ENCODE measurements at regions not wholly inside any gene's neighbourhood (a gene's known extent, or its start where the extent isn't known, plus 50 kb on each side); places are given as distances from the start of the nearest gene placed in this dataset.
"Not testable (repeated sequence)": the region's sequence is repeated elsewhere in the genome, so short reads cannot be mapped to it uniquely, and the experiment has no call there.

- DNase-seq: no peak
Observed at GRCh38 chr16:48997081-48997615, 284.5 kb downstream of the CBLN1 start.

GRCh38 chr16:48978501-48978900 is 303.1 kb downstream of the CBLN1 start:
- no peak for DNase-seq

GRCh38 chr16:48972236-48972635 is 309.4 kb downstream of the CBLN1 start:
- no peak for DNase-seq

GRCh38 chr16:48971571-48972077 is 310.0 kb downstream of the CBLN1 start:
- no peak for DNase-seq

GRCh38 chr16:48970216-48970615 is 311.4 kb downstream of the CBLN1 start:
- DNase-seq: no peak

GRCh38 chr16:48969611-48970010 is 312.0 kb downstream of the CBLN1 start:
- no peak for DNase-seq

- DNase-seq: no peak
Observed at GRCh38 chr16:48965386-48965785, 316.3 kb downstream of the CBLN1 start.

GRCh38 chr16:48963901-48964615 is 317.6 kb downstream of the CBLN1 start:
- DNase-seq: no peak

- DNase-seq: no peak
Observed at GRCh38 chr16:48963306-48963705, 318.3 kb downstream of the CBLN1 start.

GRCh38 chr16:48961546-48961945 is 320.1 kb downstream of the CBLN1 start:
- DNase-seq: no peak

GRCh38 chr16:48960830-48961229 is 320.8 kb downstream of the CBLN1 start:
- DNase-seq: no peak

- no peak for DNase-seq
Observed at GRCh38 chr16:48959747-48960146, 321.9 kb downstream of the CBLN1 start.

GRCh38 chr16:48959204-48959603 is 322.4 kb downstream of the CBLN1 start:
- no peak for DNase-seq

- no peak for DNase-seq
Observed at GRCh38 chr16:48958681-48959080, 323.0 kb downstream of the CBLN1 start.

- no peak for DNase-seq
Observed at GRCh38 chr16:48956620-48957019, 325.0 kb downstream of the CBLN1 start.

- no peak for DNase-seq
Observed at GRCh38 chr16:48955837-48956236, 325.8 kb downstream of the CBLN1 start.

GRCh38 chr16:48951621-48952125 is 330.0 kb downstream of the CBLN1 start:
- not testable (repeated sequence) for DNase-seq

GRCh38 chr16:48950184-48950583 is 331.5 kb downstream of the CBLN1 start:
- DNase-seq: no peak

- DNase-seq: no peak
Observed at GRCh38 chr16:48949636-48950035, 332.0 kb downstream of the CBLN1 start.

- no peak for DNase-seq
Observed at GRCh38 chr16:48948911-48949310, 332.7 kb downstream of the CBLN1 start.

- no peak for DNase-seq
Observed at GRCh38 chr16:48947371-48947713, 334.3 kb downstream of the CBLN1 start.

GRCh38 chr16:48946686-48947370 is 334.8 kb downstream of the CBLN1 start:
- DNase-seq: no peak

- DNase-seq: no peak
Observed at GRCh38 chr16:48942996-48943395, 333.0 kb upstream of the N4BP1 start.

GRCh38 chr16:48936811-48937210 is 326.8 kb upstream of the N4BP1 start:
- DNase-seq: no peak
